ENCODE measurements at regions not wholly inside any gene's neighbourhood (a gene's known extent, or its start where the extent isn't known, plus 50 kb on each side); places are given as distances from the start of the nearest gene placed in this dataset.
"Not testable (repeated sequence)": the region's sequence is repeated elsewhere in the genome, so short reads cannot be mapped to it uniquely, and the experiment has no call there.

DNA sequence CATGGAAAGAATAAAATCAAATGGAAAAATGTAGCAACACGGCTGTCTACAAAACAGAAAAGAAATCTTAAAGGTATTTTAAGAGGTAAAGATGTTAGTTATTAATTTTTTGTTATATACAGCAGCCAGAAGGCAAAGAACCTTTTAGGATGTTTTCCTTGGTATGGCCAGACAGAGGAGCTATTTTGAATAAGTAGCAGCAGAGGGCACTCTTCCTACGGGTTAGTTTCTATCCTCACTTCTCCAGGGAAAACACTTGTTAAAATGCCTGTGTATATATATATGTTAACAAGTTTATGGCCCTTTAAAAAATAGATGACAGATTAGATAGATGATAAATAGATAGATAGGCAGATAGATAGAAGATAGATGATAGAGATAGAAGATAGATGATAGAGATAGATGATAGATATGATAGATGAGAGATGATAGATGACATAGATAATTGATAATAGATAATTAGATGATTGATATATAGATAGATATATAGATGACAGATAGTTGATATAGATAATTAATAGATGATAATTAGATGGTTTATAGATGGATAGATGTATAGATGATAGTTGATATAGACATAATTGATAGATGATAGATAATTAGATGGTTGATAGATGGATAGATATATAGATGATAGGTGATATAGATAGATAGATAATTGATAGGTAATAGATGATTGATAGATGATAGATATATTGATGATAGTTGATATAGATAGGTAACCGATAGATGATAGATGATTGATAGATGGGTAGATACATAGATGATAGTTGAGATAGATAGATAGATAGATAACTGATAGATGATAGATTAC is 57.8 kb upstream of the WIPF3 start:
- Histone ChIP-seq H3K4me3 (ENCODE audit: low read length in 3 of 3) (no peak overlapping the region), H3K36me3 (ENCODE audit: control insufficient read depth in 2 of 3, insufficient read depth in 3 of 3, low read length in 3 of 3) (no peaks in the 10 kb centered on the region), H3K27me3 (ENCODE audit: control insufficient read depth, insufficient read depth, low read length) (no peaks in the 10 kb centered on the region), H3K9ac (ENCODE audit: low read length in 3 of 3) (no peak overlapping the region), H3K4me1 (ENCODE audit: control insufficient read depth in 2 of 3, insufficient read depth in 2 of 3, low read depth in 1 of 3, low read length in 3 of 3) (no peaks in the 10 kb centered on the region), H3K27ac (ENCODE audit: low read depth in 2 of 2, low read length in 2 of 2) (no peak overlapping the region), H3K9me3 (ENCODE audit: control insufficient read depth in 2 of 3, insufficient read depth in 1 of 3, low read length in 3 of 3) (no peaks in the 10 kb centered on the region)
- DNase-seq (peak in 2 of 5 donors; percentile 67 to 68), FAIRE-seq (peak; percentile 93)
- TF ChIP-seq, protein P1, sequence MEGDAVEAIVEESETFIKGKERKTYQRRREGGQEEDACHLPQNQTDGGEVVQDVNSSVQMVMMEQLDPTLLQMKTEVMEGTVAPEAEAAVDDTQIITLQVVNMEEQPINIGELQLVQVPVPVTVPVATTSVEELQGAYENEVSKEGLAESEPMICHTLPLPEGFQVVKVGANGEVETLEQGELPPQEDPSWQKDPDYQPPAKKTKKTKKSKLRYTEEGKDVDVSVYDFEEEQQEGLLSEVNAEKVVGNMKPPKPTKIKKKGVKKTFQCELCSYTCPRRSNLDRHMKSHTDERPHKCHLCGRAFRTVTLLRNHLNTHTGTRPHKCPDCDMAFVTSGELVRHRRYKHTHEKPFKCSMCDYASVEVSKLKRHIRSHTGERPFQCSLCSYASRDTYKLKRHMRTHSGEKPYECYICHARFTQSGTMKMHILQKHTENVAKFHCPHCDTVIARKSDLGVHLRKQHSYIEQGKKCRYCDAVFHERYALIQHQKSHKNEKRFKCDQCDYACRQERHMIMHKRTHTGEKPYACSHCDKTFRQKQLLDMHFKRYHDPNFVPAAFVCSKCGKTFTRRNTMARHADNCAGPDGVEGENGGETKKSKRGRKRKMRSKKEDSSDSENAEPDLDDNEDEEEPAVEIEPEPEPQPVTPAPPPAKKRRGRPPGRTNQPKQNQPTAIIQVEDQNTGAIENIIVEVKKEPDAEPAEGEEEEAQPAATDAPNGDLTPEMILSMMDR (IDR thresholded peaks at IDR 0.05; ENCODE audit: borderline replicate concordance, extremely low read depth, insufficient read depth) = peak; percentile 41
- intact Hi-C loops (cut with DNase I) = no loop called here

DNA sequence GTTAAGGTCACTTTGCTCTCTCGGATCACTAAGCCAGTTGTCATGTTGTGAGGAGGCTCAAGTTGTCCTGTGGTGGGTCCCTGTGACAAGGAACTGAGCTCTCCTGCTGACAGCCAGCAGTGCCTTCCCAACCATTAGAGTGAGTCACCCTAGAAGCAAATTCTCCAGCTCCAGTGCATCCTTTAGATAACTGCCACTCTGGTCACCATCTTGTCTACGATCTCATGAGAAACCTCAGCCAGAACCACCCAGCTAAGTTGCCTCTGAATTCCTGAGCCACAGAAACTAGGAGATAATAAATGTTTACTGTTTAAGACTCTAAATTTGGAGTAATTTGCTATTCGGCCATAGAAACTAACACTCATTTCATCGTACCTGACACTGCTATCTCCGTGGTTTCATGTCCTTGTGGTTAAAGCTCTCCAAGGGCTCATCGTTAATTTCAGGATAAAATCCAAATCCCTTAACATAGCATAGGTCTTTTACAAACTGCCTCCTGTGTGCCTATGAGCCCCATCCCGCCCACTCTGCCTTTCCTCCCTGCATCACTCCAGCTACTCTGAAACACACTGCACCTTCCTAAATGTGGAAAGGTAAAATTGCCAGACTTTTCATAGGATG is 56.5 kb upstream of the WIPF3 start:
- intact Hi-C loops (cut with DNase I) = no loop called here
- no peak overlapping the region for H3K27ac ChIP-seq (ENCODE audit: low read depth in 2 of 2, low read length in 2 of 2)
- H3K4me3 ChIP-seq (ENCODE audit: low read length in 3 of 3) = no peak overlapping the region
- FAIRE-seq = no peak
- peaks cover 0 to 2% (median 0%) of the 10 kb centered on the region in 3 donors for H3K4me1 ChIP-seq (ENCODE audit: control insufficient read depth in 2 of 3, insufficient read depth in 2 of 3, low read depth in 1 of 3, low read length in 3 of 3)
- H3K27me3 ChIP-seq (ENCODE audit: control insufficient read depth, insufficient read depth, low read length) = no peaks in the 10 kb centered on the region
- TF ChIP-seq, protein P1 (IDR thresholded peaks at IDR 0.05; ENCODE audit: borderline replicate concordance, extremely low read depth, insufficient read depth) = no peak
- no peak overlapping the region for H3K9ac ChIP-seq (ENCODE audit: low read length in 3 of 3)
- no peaks in the 10 kb centered on the region for H3K36me3 ChIP-seq (ENCODE audit: control insufficient read depth in 2 of 3, insufficient read depth in 3 of 3, low read length in 3 of 3)
- no peaks in the 10 kb centered on the region for H3K9me3 ChIP-seq (ENCODE audit: control insufficient read depth in 2 of 3, insufficient read depth in 1 of 3, low read length in 3 of 3)
- no peak for DNase-seq

DNA sequence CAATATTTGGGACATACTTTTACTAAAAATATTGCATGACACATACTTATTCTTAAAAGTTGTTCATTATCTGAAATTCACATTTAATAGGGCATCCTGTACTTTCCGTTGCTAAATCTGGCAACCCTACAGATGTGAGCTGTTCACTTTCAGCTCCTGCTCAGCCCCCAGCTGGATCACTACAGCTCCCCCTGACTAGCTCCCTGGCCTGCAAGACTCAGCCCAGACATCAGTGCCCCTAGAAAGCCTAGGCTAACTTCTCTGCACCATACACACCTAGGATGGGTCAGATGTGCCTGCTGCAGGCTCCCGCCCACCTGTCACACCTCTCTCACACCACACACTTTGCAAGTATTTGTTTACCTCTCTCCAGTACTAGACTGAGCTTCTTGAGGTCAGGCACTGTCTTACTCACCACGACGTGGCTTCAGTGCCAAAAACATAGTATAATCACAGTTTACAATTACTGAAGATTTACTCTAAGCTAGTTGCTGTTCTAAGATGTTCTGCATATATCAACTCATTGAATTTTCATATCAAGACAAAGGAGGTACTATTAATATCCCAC is 55.9 kb upstream of the WIPF3 start:
- H3K27me3 ChIP-seq (ENCODE audit: control insufficient read depth, insufficient read depth, low read length); H3K4me3 ChIP-seq (ENCODE audit: low read length in 3 of 3); H3K9ac ChIP-seq (ENCODE audit: low read length in 3 of 3); FAIRE-seq; DNase-seq; intact Hi-C loops (cut with DNase I); H3K9me3 ChIP-seq (ENCODE audit: control insufficient read depth in 2 of 3, insufficient read depth in 1 of 3, low read length in 3 of 3); H3K27ac ChIP-seq (ENCODE audit: low read depth in 2 of 2, low read length in 2 of 2); H3K36me3 ChIP-seq (ENCODE audit: control insufficient read depth in 2 of 3, insufficient read depth in 3 of 3, low read length in 3 of 3); H3K4me1 ChIP-seq (ENCODE audit: control insufficient read depth in 2 of 3, insufficient read depth in 2 of 3, low read depth in 1 of 3, low read length in 3 of 3): not testable (repeated sequence)

DNA sequence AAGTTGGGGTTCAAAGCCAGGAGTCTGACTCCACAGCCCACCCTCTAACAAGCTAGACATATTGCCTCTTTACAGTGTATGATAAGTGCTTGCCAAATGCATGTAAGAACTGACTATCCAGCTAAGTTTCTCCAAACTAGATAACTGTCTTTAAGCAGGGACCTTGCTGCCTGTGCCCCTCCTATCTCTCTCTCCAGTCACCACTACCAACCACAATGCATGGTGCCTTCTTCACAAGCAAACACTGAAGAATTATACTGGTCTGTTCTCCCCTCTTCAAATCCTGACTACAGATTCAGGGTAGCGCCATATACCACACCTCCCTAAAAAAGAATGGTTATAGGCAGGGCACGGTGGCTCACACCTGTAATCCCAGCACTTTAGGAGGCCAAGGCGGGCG is 55.3 kb upstream of the WIPF3 start:
- DNase-seq; FAIRE-seq; H3K27ac ChIP-seq (ENCODE audit: low read depth in 2 of 2, low read length in 2 of 2); H3K36me3 ChIP-seq (ENCODE audit: control insufficient read depth in 2 of 3, insufficient read depth in 3 of 3, low read length in 3 of 3); H3K9me3 ChIP-seq (ENCODE audit: control insufficient read depth in 2 of 3, insufficient read depth in 1 of 3, low read length in 3 of 3); intact Hi-C loops (cut with DNase I); H3K4me3 ChIP-seq (ENCODE audit: low read length in 3 of 3); H3K4me1 ChIP-seq (ENCODE audit: control insufficient read depth in 2 of 3, insufficient read depth in 2 of 3, low read depth in 1 of 3, low read length in 3 of 3); H3K9ac ChIP-seq (ENCODE audit: low read length in 3 of 3); H3K27me3 ChIP-seq (ENCODE audit: control insufficient read depth, insufficient read depth, low read length): not testable (repeated sequence)
